ENCODE measurements at regions not wholly inside any gene's neighbourhood (a gene's known extent, or its start where the extent isn't known, plus 50 kb on each side); places are given as distances from the start of the nearest gene placed in this dataset.

DNA sequence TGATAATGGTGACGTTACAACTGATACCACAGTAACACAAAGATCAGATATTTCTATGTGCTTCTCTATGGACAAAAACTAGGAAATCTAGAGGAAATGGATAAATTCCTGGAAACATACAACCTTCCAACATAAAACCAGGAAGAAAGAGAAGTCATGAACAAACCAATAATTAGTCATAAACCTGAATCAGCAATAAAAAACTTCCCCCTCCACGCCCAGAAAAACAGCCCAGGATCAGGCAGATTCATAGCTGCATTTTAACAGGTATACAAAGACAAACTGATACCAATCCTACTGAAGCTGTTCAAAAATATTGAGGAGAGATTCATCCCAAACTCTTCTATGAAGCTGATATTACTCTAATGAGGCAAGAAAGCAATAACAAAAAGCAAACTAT lies 1535.2 kb upstream of the LRRTM1 start:
- TF ChIP-seq EZH2 (IDR thresholded peaks at IDR 0.05; ENCODE audit: low read length, unreplicated experiment) (no peak), EZH2phosphoT487 (IDR thresholded peaks at IDR 0.05; ENCODE audit: borderline replicate concordance, low read length) (no peak)
- TF ChIP-seq, protein P1, sequence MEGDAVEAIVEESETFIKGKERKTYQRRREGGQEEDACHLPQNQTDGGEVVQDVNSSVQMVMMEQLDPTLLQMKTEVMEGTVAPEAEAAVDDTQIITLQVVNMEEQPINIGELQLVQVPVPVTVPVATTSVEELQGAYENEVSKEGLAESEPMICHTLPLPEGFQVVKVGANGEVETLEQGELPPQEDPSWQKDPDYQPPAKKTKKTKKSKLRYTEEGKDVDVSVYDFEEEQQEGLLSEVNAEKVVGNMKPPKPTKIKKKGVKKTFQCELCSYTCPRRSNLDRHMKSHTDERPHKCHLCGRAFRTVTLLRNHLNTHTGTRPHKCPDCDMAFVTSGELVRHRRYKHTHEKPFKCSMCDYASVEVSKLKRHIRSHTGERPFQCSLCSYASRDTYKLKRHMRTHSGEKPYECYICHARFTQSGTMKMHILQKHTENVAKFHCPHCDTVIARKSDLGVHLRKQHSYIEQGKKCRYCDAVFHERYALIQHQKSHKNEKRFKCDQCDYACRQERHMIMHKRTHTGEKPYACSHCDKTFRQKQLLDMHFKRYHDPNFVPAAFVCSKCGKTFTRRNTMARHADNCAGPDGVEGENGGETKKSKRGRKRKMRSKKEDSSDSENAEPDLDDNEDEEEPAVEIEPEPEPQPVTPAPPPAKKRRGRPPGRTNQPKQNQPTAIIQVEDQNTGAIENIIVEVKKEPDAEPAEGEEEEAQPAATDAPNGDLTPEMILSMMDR (conservative IDR thresholded peaks at IDR 0.05; ENCODE audit: low read depth, low read length) = no peak
